ENCODE measurements at regions not wholly inside any gene's neighbourhood (a gene's known extent, or its start where the extent isn't known, plus 50 kb on each side); places are given as distances from the start of the nearest gene placed in this dataset.

DNA sequence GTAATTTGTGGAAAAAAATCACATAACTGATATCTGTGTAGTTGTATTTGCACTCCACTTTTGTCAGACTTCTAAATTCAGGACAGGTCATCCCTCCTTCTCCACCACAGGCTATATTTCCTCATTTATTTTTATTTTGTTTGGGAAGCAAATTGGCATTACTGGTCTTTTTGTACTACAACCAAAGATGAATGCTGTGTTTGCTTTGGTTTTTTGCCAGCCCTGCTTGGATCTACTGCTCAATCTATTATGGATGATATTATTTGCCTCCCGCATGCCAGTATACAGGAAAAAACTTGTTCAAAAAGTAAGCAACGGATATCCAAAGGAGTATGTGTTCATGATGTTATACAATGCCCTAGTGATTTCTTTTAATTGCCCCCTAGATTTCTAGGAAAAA is 948.8 kb downstream of the TRHDE start:
- Mint-ChIP-seq H3K4me3 (no peak overlapping the region), H3K27ac (no peak overlapping the region), H3K9me3 (peaks cover 0 to 6% of the 10 kb centered on the region in 2 experiments; a peak in 3 of 5 replicates), H3K36me3 (ENCODE audit: insufficient read depth in 1 of 3, low read depth in 3 of 3) (no peaks in the 10 kb centered on the region), H3K4me1 (no peaks in the 10 kb centered on the region), H3K27me3 (ENCODE audit: low read depth) (no peaks in the 10 kb centered on the region)
- Histone ChIP-seq H2BK20ac (ENCODE audit: low read depth, low read length, poor library complexity, severe bottlenecking) (no peak overlapping the region), H3K23ac (ENCODE audit: insufficient read length, low read depth, low read length) (no peak overlapping the region), H2BK120ac (ENCODE audit: low read depth, low read length, poor library complexity, severe bottlenecking) (no peak overlapping the region), H4K20me1 (ENCODE audit: control insufficient read depth, insufficient read depth, insufficient read length) (no peaks in the 10 kb centered on the region), H3K79me1 (ENCODE audit: insufficient read depth, low read depth, low read length, poor library complexity, severe bottlenecking) (no peaks in the 10 kb centered on the region), H2BK5ac (ENCODE audit: insufficient read length, low read length) (no peak overlapping the region), H3K27ac (ENCODE audit: insufficient read length, low read depth, low read length) (no peak overlapping the region), H3K56ac (ENCODE audit: insufficient read length, low read depth, low read length) (no peak overlapping the region), H2BK15ac (ENCODE audit: low read depth, low read length) (no peak overlapping the region), H3K14ac (ENCODE audit: insufficient read depth, low read length) (no peak overlapping the region), H2AK5ac (ENCODE audit: insufficient read length, low read length) (no peak overlapping the region), H4K8ac (replicated peaks; ENCODE audit: insufficient read length, low read depth, low read length) (no peak overlapping the region), H2AFZ (ENCODE audit: low read length) (no peak overlapping the region), H3T11ph (ENCODE audit: low read length) (no peak overlapping the region), H3K9me3 (ENCODE audit: control insufficient read depth, low read depth, low read length) (no peaks in the 10 kb centered on the region), H4K91ac (ENCODE audit: insufficient read length, low read depth, low read length) (no peak overlapping the region), H3K4me2 (ENCODE audit: insufficient read depth, insufficient read length, low read length) (no peak overlapping the region), H3K27me3 (ENCODE audit: insufficient read depth, low read length) (no peaks in the 10 kb centered on the region), H3K18ac (ENCODE audit: insufficient read length, low read depth, low read length) (no peak overlapping the region), H3K79me2 (ENCODE audit: insufficient read depth, low read length) (no peaks in the 10 kb centered on the region), H3K9ac (ENCODE audit: extremely low read depth, insufficient read length, low read length) (no peak overlapping the region), H3K4ac (ENCODE audit: low read depth, low read length) (no peak overlapping the region), H3K4me1 (ENCODE audit: insufficient read depth, low read length) (no peaks in the 10 kb centered on the region), H2BK12ac (ENCODE audit: insufficient read length, low read depth, low read length) (no peak overlapping the region), H3K23me2 (ENCODE audit: insufficient read length, low read depth, low read length, poor library complexity, severe bottlenecking) (no peaks in the 10 kb centered on the region), H4K5ac (ENCODE audit: insufficient read length, low read depth, low read length) (no peak overlapping the region)
- WGBS (ENCODE audit: extremely low coverage, insufficient read length, low lambda C conversion rate), result no CpG with 5 or more reads among the region's 2 CpGs
- no peak for DNase-seq
- TF ChIP-seq, protein P1, sequence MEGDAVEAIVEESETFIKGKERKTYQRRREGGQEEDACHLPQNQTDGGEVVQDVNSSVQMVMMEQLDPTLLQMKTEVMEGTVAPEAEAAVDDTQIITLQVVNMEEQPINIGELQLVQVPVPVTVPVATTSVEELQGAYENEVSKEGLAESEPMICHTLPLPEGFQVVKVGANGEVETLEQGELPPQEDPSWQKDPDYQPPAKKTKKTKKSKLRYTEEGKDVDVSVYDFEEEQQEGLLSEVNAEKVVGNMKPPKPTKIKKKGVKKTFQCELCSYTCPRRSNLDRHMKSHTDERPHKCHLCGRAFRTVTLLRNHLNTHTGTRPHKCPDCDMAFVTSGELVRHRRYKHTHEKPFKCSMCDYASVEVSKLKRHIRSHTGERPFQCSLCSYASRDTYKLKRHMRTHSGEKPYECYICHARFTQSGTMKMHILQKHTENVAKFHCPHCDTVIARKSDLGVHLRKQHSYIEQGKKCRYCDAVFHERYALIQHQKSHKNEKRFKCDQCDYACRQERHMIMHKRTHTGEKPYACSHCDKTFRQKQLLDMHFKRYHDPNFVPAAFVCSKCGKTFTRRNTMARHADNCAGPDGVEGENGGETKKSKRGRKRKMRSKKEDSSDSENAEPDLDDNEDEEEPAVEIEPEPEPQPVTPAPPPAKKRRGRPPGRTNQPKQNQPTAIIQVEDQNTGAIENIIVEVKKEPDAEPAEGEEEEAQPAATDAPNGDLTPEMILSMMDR (conservative IDR thresholded peaks at IDR 0.05), result no peak

All from H9 (cell line).